Sigmoid colon (tissue), 6 donors: ENCODE measurements at regions not wholly inside any gene's neighbourhood (a gene's known extent, or its start where the extent isn't known, plus 50 kb on each side); places are given as distances from the start of the nearest gene placed in this dataset.

Experiments used
- DNase-seq: peaks from one replicate; pipeline ENCODE4 v3.0.0-alpha.2; 2019
- H3K27ac ChIP-seq, 4 donors: fragments of 200-600 bp; sonication (generic); one replicate each; pipeline ENCODE4 v1.5.1; 2016 to 2019; ENCODE audit warnings: mild to moderate bottlenecking in 1 of 4
- H3K27me3 ChIP-seq, 3 donors: fragments of 200-600 bp; sonication (generic); one replicate each; pipeline ENCODE4 v1.5.1; 2019; ENCODE audit warnings: mild to moderate bottlenecking in 1 of 3
- H3K36me3 ChIP-seq, 4 donors: fragments of 200-600 bp; sonication (generic); one replicate each; pipeline ENCODE4 v1.5.1; 2016 to 2019
- H3K4me1 ChIP-seq, 4 donors: fragments of 200-600 bp; sonication (generic); one replicate each; pipeline ENCODE4 v1.5.1; 2017 to 2019
- H3K4me3 ChIP-seq, 4 donors: fragments of 200-600 bp; sonication (generic); one replicate each; pipeline ENCODE4 v1.5.1; 2017 to 2019; ENCODE audit warnings: mild to moderate bottlenecking in 2 of 4, moderate library complexity in 1 of 4
- H3K9me3 ChIP-seq, 4 donors: fragments of 200-600 bp in 3 of 4; sonication (generic) in 3 of 4; one replicate each; pipeline versions ENCODE4 v1.5.1 to v1.6.1; 2013 to 2019
- CTCF ChIP-seq, 4 experiments: fragments of 450-650 bp in 3 of 4; fragments of 200-600 bp in 1 of 4; IDR thresholded peaks; one replicate each; pipeline ENCODE4 v1.5.1; 2016 to 2019; ENCODE audit warnings: antibody characterized with exemption in 4 of 4, mild to moderate bottlenecking in 3 of 4, moderate library complexity in 2 of 4
- EP300 ChIP-seq, 4 donors: sonication (generic); formaldehyde crosslinking; IDR thresholded peaks; one replicate each; pipeline ENCODE4 v1.6.1; 2017; ENCODE audit warnings: antibody characterized with exemption in 4 of 4
- POLR2A ChIP-seq, 2 donors: fragments of 450-650 bp; IDR thresholded peaks; one replicate each; pipeline ENCODE4 v1.6.1; 2016; ENCODE audit warnings: antibody characterized with exemption in 2 of 2, mild to moderate bottlenecking in 2 of 2, moderate library complexity in 2 of 2
- POLR2AphosphoS5 ChIP-seq, 4 donors: sonication (generic); formaldehyde crosslinking; IDR thresholded peaks; one replicate each; pipeline ENCODE4 v1.6.1; 2017; ENCODE audit warnings: antibody characterized with exemption in 4 of 4
- WGBS, 2 donors: extraction: QIAGEN DNeasy Blood & Tissue Kit; methylation state at CpG; one replicate each; pipeline ENCODE4 v1.1.7; 2013; 5-methylcytosine and 5-hydroxymethylcytosine counted together
- intact Hi-C: fragments of 100-400 bp; cut with DNase I; formaldehyde crosslinking; loops from one replicate; pipeline ENCODE4 v1.15.1; 2023
- donor health status: healthy with polysubstance abuse.
- donor health status: healthy.

GRCh38 chr10:43926875-43927406 is 278.3 kb upstream of the ZNF32 start:
- 52 to 78% methylated on average over 7 of the region's 7 CpGs for WGBS, 2 donors
- H3K27ac ChIP-seq: no peak overlapping the region
- no peaks in the 10 kb centered on the region for H3K4me1 ChIP-seq
- intact Hi-C loops: no loop called here
- H3K27me3 ChIP-seq: no peaks in the 10 kb centered on the region
- TF ChIP-seq POLR2A (IDR thresholded peaks at IDR 0.05): no peak
- TF ChIP-seq CTCF (IDR thresholded peaks at IDR 0.05): no peak
- TF ChIP-seq POLR2AphosphoS5 (IDR thresholded peaks at IDR 0.05): no peak
- no peak for TF ChIP-seq EP300 (IDR thresholded peaks at IDR 0.05)
- no peaks in the 10 kb centered on the region for H3K36me3 ChIP-seq
- H3K4me3 ChIP-seq: no peak overlapping the region
- no peak for DNase-seq
- no peaks in the 10 kb centered on the region for H3K9me3 ChIP-seq

GRCh38 chr10:43926371-43926770 is 277.7 kb upstream of the ZNF32 start:
- no peak for TF ChIP-seq POLR2A (IDR thresholded peaks at IDR 0.05)
- Histone ChIP-seq H3K9me3 (no peaks in the 10 kb centered on the region), H3K36me3 (no peaks in the 10 kb centered on the region), H3K4me1 (no peaks in the 10 kb centered on the region), H3K4me3 (no peak overlapping the region), H3K27ac (no peak overlapping the region), H3K27me3 (no peaks in the 10 kb centered on the region)
- WGBS, 2 donors: 79 to 85% methylated on average over 5 of the region's 5 CpGs
- intact Hi-C loops: no loop called here
- no peak for DNase-seq

- WGBS, 2 donors: 88 to 93% methylated on average over 7 of the region's 7 CpGs
- intact Hi-C loops: no loop called here
- Histone ChIP-seq H3K4me3 (no peak overlapping the region), H3K36me3 (no peaks in the 10 kb centered on the region), H3K9me3 (no peaks in the 10 kb centered on the region), H3K27me3 (no peaks in the 10 kb centered on the region), H3K4me1 (no peaks in the 10 kb centered on the region), H3K27ac (no peak overlapping the region)
- TF ChIP-seq POLR2A (IDR thresholded peaks at IDR 0.05) (no peak), CTCF (IDR thresholded peaks at IDR 0.05) (no peak), EP300 (IDR thresholded peaks at IDR 0.05) (no peak), POLR2AphosphoS5 (IDR thresholded peaks at IDR 0.05) (no peak)
- no peak for DNase-seq
These were observed 277.1 kb upstream of the ZNF32 start for GRCh38 chr10:43925793-43926192.

GRCh38 chr10:43923328-43923727 is 274.6 kb upstream of the ZNF32 start:
- Histone ChIP-seq H3K4me1 (no peaks in the 10 kb centered on the region), H3K36me3 (no peaks in the 10 kb centered on the region), H3K9me3 (no peaks in the 10 kb centered on the region), H3K4me3 (no peak overlapping the region), H3K27ac (no peak overlapping the region), H3K27me3 (no peaks in the 10 kb centered on the region)
- no peak for TF ChIP-seq POLR2AphosphoS5 (IDR thresholded peaks at IDR 0.05)
- no peak for TF ChIP-seq POLR2A (IDR thresholded peaks at IDR 0.05)
- TF ChIP-seq EP300 (IDR thresholded peaks at IDR 0.05): no peak
- no peak for TF ChIP-seq CTCF (IDR thresholded peaks at IDR 0.05)
- intact Hi-C loops: no loop called here
- WGBS, 2 donors: 25 to 63% methylated on average over 2 of the region's 2 CpGs
- DNase-seq: no peak

GRCh38 chr10:43922335-43923280 is 273.9 kb upstream of the ZNF32 start:
- DNase-seq: no peak
- H3K4me3 ChIP-seq: no peak overlapping the region
- intact Hi-C loops: no loop called here
- H3K36me3 ChIP-seq: no peaks in the 10 kb centered on the region
- no peak overlapping the region for H3K27ac ChIP-seq
- WGBS, 2 donors: 72 to 75% methylated on average over 9 of the region's 9 CpGs
- TF ChIP-seq CTCF (IDR thresholded peaks at IDR 0.05) (no peak), EP300 (IDR thresholded peaks at IDR 0.05) (no peak), POLR2A (IDR thresholded peaks at IDR 0.05) (no peak), POLR2AphosphoS5 (IDR thresholded peaks at IDR 0.05) (no peak)
- no peaks in the 10 kb centered on the region for H3K4me1 ChIP-seq
- no peaks in the 10 kb centered on the region for H3K9me3 ChIP-seq
- H3K27me3 ChIP-seq: no peaks in the 10 kb centered on the region
